ENCODE measurements at regions not wholly inside any gene's neighbourhood (a gene's known extent, or its start where the extent isn't known, plus 50 kb on each side); places are given as distances from the start of the nearest gene placed in this dataset.
"Not testable (repeated sequence)": the region's sequence is repeated elsewhere in the genome, so short reads cannot be mapped to it uniquely, and the experiment has no call there.

DNA sequence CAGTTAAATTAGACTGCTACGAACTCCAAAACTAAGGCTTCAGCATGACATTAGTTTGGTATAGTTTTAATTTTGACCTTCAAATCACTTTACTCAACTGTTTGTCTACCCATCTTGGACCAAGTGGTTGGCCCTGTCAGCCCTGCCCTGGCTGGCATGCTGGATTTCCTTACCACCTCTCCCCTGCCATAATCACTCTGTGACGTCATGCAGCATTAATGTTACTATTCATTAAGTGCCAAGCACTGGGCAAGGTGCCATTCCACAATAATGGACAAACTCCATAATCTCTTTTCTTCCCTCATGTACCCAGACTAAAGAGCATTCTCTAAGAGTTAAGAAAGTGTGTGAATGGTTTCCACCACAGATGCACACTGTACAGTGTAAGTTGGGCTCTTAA lies 277.0 kb upstream of the INTU start:
- no peak for DNase-seq (ENCODE audit: low read depth)
- TF ChIP-seq, protein P1, sequence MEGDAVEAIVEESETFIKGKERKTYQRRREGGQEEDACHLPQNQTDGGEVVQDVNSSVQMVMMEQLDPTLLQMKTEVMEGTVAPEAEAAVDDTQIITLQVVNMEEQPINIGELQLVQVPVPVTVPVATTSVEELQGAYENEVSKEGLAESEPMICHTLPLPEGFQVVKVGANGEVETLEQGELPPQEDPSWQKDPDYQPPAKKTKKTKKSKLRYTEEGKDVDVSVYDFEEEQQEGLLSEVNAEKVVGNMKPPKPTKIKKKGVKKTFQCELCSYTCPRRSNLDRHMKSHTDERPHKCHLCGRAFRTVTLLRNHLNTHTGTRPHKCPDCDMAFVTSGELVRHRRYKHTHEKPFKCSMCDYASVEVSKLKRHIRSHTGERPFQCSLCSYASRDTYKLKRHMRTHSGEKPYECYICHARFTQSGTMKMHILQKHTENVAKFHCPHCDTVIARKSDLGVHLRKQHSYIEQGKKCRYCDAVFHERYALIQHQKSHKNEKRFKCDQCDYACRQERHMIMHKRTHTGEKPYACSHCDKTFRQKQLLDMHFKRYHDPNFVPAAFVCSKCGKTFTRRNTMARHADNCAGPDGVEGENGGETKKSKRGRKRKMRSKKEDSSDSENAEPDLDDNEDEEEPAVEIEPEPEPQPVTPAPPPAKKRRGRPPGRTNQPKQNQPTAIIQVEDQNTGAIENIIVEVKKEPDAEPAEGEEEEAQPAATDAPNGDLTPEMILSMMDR (conservative IDR thresholded peaks at IDR 0.05; ENCODE audit: low read length): no peak
- no peak overlapping the region for H3K4me3 ChIP-seq (ENCODE audit: low read length)

DNA sequence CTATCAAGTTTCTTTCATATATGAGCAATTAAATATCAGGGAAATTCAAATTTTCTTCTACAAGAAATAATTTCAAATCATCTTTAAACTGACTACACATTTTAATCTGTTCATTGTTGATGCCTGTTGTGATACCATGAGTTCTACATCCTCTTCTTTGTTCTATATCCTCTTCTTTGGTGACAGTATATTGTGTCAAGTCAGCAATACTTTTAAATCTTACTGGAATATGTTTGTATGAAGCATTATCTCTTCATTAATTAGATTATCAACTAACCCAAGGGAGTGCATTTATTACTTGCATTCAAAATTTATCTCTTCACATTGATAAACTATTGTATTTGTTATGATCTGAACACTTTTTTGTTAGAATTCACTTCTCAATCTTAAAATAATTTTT lies 275.0 kb upstream of the INTU start:
- H3K4me3 ChIP-seq (ENCODE audit: low read length): no peak overlapping the region
- TF ChIP-seq, protein P1 (conservative IDR thresholded peaks at IDR 0.05; ENCODE audit: low read length): no peak
- DNase-seq (ENCODE audit: low read depth): no peak

GRCh38 chr4:127362686-127363085 lies 270.1 kb upstream of the INTU start:
- no peak overlapping the region for H3K4me3 ChIP-seq (ENCODE audit: low read length)
- no peak for DNase-seq (ENCODE audit: low read depth)
- TF ChIP-seq, protein P1 (conservative IDR thresholded peaks at IDR 0.05; ENCODE audit: low read length): no peak

DNA sequence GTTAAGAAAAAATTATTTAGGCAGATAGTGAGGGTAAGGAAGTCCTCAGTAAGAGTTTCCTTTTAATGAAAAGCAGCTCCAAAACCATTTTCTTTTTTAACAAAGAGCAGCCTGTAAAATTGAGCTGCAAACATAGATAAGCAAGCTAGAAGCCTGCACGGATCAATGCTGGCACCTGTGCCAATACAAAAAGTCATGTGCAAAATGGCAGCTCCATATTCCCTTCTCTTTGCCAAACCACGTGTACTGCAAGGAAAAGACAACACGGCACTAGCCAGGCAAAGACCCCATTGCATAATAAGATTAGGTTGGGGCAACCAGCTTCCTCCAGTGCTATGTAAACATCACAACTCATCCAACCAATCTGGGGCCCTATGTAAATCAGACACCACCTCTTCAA lies 268.4 kb upstream of the INTU start:
- DNase-seq (ENCODE audit: low read depth): no peak
- H3K4me3 ChIP-seq (ENCODE audit: low read length): no peak overlapping the region
- TF ChIP-seq, protein P1 (conservative IDR thresholded peaks at IDR 0.05; ENCODE audit: low read length): no peak

DNA sequence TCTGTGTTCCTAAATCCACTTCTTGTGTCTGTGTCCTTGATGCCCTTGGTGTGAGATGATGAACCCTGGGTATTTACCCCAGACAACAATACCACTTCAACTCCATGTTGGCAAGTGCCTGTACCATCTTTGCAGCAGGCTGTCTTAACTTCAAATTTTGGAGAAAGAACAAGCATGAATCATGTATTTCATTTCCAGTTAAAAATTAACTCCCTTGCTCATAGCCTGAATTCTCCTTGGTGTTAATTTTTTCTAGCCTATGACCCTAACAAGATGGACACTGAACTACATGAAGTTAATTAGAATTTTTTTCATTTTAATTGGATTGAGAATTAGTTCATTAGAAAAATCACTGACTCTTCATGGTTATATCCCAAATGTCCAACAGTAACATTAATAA lies 267.8 kb upstream of the INTU start:
- TF ChIP-seq, protein P1 (conservative IDR thresholded peaks at IDR 0.05; ENCODE audit: low read length): no peak
- H3K4me3 ChIP-seq (ENCODE audit: low read length): no peak overlapping the region
- DNase-seq (ENCODE audit: low read depth): no peak

DNA sequence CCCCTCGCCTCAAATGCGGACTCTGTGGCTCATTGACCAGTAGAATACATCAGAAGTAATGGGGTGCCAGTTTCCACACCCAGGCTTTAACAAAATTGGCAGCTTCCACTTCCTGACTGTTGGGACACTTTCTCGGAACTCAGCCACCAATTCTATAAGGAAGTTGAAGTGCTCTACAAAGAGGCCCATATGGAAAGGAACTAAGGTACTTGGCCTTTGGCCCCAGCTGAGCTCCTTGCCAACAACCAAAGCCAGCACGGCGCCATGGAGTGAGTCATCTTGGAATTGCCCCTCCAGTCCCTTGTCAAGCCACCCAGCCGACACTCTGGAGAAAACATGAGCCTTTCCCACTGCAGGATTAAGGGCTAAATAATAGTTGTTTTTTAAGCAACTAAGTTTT lies 262.2 kb upstream of the INTU start:
- no peak overlapping the region for H3K4me3 ChIP-seq (ENCODE audit: low read length)
- DNase-seq (ENCODE audit: low read depth): no peak
- TF ChIP-seq, protein P1 (conservative IDR thresholded peaks at IDR 0.05; ENCODE audit: low read length): no peak

DNA sequence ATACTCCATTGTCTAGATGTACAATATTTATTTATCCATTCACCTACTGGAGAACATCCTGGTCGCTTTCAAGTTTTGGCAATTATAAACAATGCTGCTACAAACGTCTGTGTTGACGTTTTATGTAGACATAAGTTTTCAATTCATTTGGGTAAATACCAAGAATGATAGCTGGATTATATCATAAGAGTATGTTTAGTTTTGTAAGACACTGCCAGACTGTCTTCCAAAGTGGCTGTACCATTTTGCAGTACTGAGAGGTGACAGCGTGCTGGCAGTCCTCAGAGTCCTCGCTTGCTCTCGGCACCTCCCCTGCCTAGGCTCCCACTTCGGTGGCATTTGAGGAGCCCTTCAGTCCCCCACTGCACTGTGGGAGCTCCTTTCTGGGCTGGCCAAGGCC lies 253.3 kb upstream of the INTU start:
- H3K4me3 ChIP-seq (ENCODE audit: low read length): no peak overlapping the region
- TF ChIP-seq, protein P1 (conservative IDR thresholded peaks at IDR 0.05; ENCODE audit: low read length): no peak
- no peak for DNase-seq (ENCODE audit: low read depth)

DNA sequence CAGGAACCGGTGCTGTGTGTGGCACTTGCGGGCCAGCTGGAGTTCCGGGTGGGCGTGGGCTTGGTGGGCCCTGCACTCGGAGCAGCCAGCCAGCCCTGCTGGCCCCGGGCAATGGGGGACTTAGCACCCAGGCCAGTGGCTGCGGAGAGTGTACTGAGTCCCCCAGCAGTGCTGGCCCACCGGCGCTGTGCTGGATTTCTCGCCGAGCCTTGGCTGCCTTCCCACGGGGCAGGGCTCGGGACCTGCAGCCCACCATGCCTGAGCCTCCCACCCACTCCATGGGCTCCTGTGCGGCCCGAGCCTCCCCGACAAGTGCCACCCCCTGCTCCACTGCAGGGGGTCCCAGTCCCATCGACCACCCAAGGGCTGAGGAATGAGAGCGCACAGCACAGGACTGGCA lies 252.8 kb upstream of the INTU start:
- not testable (repeated sequence) for H3K4me3 ChIP-seq (ENCODE audit: low read length); DNase-seq (ENCODE audit: low read depth)
